ENCODE measurements at regions not wholly inside any gene's neighbourhood (a gene's known extent, or its start where the extent isn't known, plus 50 kb on each side); places are given as distances from the start of the nearest gene placed in this dataset.

DNA sequence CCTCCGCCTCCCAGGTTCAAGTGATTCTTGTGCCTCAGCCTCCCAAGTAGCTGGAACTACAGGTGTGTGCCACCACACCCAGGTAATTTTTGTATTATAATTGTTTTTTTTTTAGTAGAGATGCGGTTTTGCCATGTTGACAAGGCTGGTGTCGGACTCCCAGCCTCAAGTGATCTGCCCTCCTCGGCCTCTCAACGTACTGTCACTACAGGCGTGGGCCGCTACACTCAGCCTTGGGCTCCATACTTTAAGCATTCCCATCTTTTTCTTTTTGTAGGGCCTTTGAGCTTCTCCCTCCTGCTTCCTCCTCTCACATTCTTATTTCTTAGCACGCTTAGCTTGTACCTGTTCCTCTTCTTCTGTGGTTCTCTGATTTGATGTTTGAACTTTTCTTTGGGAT, 62.8 kb downstream of the SERPINA3 start:
- TF ChIP-seq, protein P1, sequence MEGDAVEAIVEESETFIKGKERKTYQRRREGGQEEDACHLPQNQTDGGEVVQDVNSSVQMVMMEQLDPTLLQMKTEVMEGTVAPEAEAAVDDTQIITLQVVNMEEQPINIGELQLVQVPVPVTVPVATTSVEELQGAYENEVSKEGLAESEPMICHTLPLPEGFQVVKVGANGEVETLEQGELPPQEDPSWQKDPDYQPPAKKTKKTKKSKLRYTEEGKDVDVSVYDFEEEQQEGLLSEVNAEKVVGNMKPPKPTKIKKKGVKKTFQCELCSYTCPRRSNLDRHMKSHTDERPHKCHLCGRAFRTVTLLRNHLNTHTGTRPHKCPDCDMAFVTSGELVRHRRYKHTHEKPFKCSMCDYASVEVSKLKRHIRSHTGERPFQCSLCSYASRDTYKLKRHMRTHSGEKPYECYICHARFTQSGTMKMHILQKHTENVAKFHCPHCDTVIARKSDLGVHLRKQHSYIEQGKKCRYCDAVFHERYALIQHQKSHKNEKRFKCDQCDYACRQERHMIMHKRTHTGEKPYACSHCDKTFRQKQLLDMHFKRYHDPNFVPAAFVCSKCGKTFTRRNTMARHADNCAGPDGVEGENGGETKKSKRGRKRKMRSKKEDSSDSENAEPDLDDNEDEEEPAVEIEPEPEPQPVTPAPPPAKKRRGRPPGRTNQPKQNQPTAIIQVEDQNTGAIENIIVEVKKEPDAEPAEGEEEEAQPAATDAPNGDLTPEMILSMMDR (IDR thresholded peaks at IDR 0.05; ENCODE audit: low read depth, low read length): no peak
- no peaks in the 10 kb centered on the region for H3K27me3 ChIP-seq
- no peak for DNase-seq (ENCODE audit: low read depth in 1 of 2, low spot score in 1 of 2)
- no peaks in the 10 kb centered on the region for H3K36me3 ChIP-seq
- H3K4me3 ChIP-seq: no peak overlapping the region
- no peaks in the 10 kb centered on the region for H3K9me3 ChIP-seq (ENCODE audit: low read depth)
- no peak overlapping the region for H3K27ac ChIP-seq
- peaks cover 10% of the 10 kb centered on the region for H3K4me1 ChIP-seq (ENCODE audit: low read depth)

DNA sequence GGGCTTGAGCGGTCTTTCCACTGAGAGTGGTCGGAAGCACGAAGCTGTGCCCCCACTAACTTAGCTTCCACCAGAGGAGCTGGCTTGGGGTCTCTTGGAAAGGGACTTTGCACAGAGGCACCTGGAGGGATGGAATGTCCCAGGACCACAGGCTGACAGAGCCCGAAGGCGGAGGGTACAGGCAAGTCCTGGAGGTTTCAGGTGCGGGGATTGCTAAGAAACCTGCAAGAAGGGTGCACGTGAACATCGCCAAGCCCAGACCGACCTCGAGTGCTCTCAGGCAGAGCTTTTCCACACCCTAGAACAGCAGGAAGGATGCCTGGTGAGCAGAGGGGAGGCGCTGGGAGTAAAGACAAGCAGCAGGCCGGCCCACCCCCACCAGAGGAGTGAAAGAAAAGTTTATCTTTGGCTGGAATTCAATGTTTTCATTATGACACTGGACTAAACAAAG, 61.6 kb downstream of the SERPINA3 start:
- no peaks in the 10 kb centered on the region for H3K36me3 ChIP-seq
- no peaks in the 10 kb centered on the region for H3K9me3 ChIP-seq (ENCODE audit: low read depth)
- TF ChIP-seq, protein P1 (IDR thresholded peaks at IDR 0.05; ENCODE audit: low read depth, low read length): no peak
- peaks cover 10% of the 10 kb centered on the region for H3K4me1 ChIP-seq (ENCODE audit: low read depth)
- no peak overlapping the region for H3K27ac ChIP-seq
- H3K27me3 ChIP-seq: no peaks in the 10 kb centered on the region
- DNase-seq (ENCODE audit: low read depth in 1 of 2, low spot score in 1 of 2): peak in 1 of 2 donors; percentile 44
- no peak overlapping the region for H3K4me3 ChIP-seq

Measured in cardiac muscle cell (in vitro differentiated cells and primary cell).